OCI-LY1 (cell line): ENCODE measurements at regions not wholly inside any gene's neighbourhood (a gene's known extent, or its start where the extent isn't known, plus 50 kb on each side); places are given as distances from the start of the nearest gene placed in this dataset.
A peak's percentile ranks its signal among the peaks of the same experiment; 100 is the strongest.

Source experiments
- H2AFZ ChIP-seq: fragments of 200-600 bp; sonication (generic), shearing (Covaris generic); 2 replicates; pipeline ENCODE4 v1.6.0; 2014; ENCODE audit warnings: antibody characterized with exemption, mild to moderate bottlenecking, low read length
- H3F3A ChIP-seq: fragments of 200-600 bp; sonication (generic), shearing (Covaris generic); 2 replicates; pipeline ENCODE4 v1.6.0; 2014; ENCODE audit warnings: mild to moderate bottlenecking, antibody characterized with exemption, low read length, moderate library complexity; ENCODE audit not compliant: insufficient read depth
- H3K27ac ChIP-seq: fragments of 200-600 bp; sonication (generic); 2 replicates; pipeline ENCODE4 v1.5.1; 2014; ENCODE audit warnings: low read length, mixed run types, mild to moderate bottlenecking, low read depth; ENCODE audit not compliant: poor library complexity, severe bottlenecking
- H3K27me3 ChIP-seq: fragments of 200-600 bp; sonication (generic); 2 replicates; pipeline ENCODE4 v1.6.0; 2014; ENCODE audit warnings: antibody characterized with exemption, mild to moderate bottlenecking, low read length, moderate library complexity; ENCODE audit not compliant: insufficient read depth
- H3K36me3 ChIP-seq: fragments of 200-600 bp; sonication (generic); 2 replicates; pipeline ENCODE4 v1.6.1; 2014; ENCODE audit warnings: mild to moderate bottlenecking, antibody characterized with exemption, low read length, moderate library complexity, mixed read lengths; ENCODE audit not compliant: insufficient read depth
- H3K4me1 ChIP-seq: fragments of 200-600 bp; sonication (generic); 2 replicates; pipeline ENCODE4 v1.5.1; 2014; ENCODE audit warnings: mild to moderate bottlenecking, low read length, moderate library complexity; ENCODE audit not compliant: insufficient read depth, severe bottlenecking
- H3K4me2 ChIP-seq: fragments of 200-600 bp; sonication (generic), shearing (Covaris generic); 2 replicates; pipeline ENCODE4 v1.6.1; 2014; ENCODE audit warnings: low read length
- H3K4me3 ChIP-seq: fragments of 200-600 bp; sonication (generic); 2 replicates; pipeline ENCODE4 v1.5.1; 2014; ENCODE audit warnings: low read length, low read depth, mild to moderate bottlenecking, mixed read lengths; ENCODE audit not compliant: poor library complexity, severe bottlenecking
- H3K79me2 ChIP-seq: fragments of 200-600 bp; shearing (Covaris generic); 2 replicates; pipeline ENCODE4 v1.6.1; 2016; ENCODE audit warnings: mixed run types, low read length, mixed read lengths; ENCODE audit not compliant: insufficient read depth
- H3K9ac ChIP-seq: fragments of 200-600 bp; sonication (generic), shearing (Covaris generic); 2 replicates; pipeline ENCODE4 v1.6.1; 2014; ENCODE audit warnings: mild to moderate bottlenecking, low read length, mixed read lengths
- H3K9me2 ChIP-seq: fragments of 200-600 bp; sonication (generic), shearing (Covaris generic); 2 replicates; pipeline ENCODE4 v1.6.1; 2014; ENCODE audit warnings: low read depth, mild to moderate bottlenecking, low read length, mixed read lengths
- H3K9me3 ChIP-seq: fragments of 200-600 bp; shearing (Covaris generic); 2 replicates; pipeline ENCODE4 v1.6.1; 2014; ENCODE audit warnings: low read length, mixed read lengths
- H4K20me1 ChIP-seq: fragments of 200-600 bp; sonication (generic), shearing (Covaris generic); 2 replicates; pipeline ENCODE4 v1.6.0; 2016; ENCODE audit warnings: mild to moderate bottlenecking, low read length; ENCODE audit not compliant: insufficient read depth
- CTCF ChIP-seq: fragments of 200-600 bp; sonication (generic), shearing (Covaris generic); IDR thresholded peaks from 2 replicates; pipeline ENCODE4 v1.5.1; 2017; ENCODE audit warnings: mild to moderate bottlenecking, antibody characterized with exemption, low read length, moderate library complexity, mixed read lengths
- EZH2 ChIP-seq: fragments of 200-600 bp; sonication (generic), shearing (Covaris generic); IDR thresholded peaks from 2 replicates; pipeline ENCODE4 v1.8.0; 2017; ENCODE audit warnings: borderline replicate concordance, mixed run types, mild to moderate bottlenecking, antibody characterized with exemption, low read length, moderate library complexity, mixed read lengths

DNA sequence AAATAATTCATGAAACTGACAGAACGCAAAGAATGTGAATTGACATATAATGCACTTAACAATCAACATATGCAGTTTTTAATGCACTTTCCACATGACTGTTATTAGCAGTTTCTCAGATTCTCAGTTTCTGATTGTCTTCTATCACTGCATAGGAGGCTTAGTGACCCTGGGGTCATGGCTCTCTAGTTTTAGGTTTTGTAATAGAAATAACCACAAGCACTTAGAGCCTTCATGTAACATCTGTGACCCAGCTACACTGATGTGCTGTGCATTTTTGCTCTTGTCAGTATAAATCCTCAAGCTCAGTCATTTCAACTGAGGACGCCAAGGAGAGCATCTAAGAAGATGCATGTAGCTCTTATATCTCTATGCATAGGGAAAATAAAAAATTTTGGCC, 163.1 kb upstream of the IZUMO3 start:
- Histone ChIP-seq H3F3A (no peaks in the 10 kb centered on the region), H3K9me3 (no peaks in the 10 kb centered on the region), H3K4me3 (no peak overlapping the region), H3K36me3 (no peaks in the 10 kb centered on the region), H3K4me1 (no peaks in the 10 kb centered on the region), H3K9ac (no peak overlapping the region), H2AFZ (no peak overlapping the region), H3K4me2 (no peak overlapping the region), H4K20me1 (no peaks in the 10 kb centered on the region), H3K27me3 (no peaks in the 10 kb centered on the region), H3K79me2 (no peaks in the 10 kb centered on the region), H3K9me2 (no peaks in the 10 kb centered on the region), H3K27ac (no peak overlapping the region)
- TF ChIP-seq CTCF (no peak), EZH2 (no peak)

GRCh38 chr9:24698881-24699518, 153.3 kb upstream of the IZUMO3 start:
- Histone ChIP-seq H3K4me2 (peak overlapping the region; percentile 69), H3F3A (no peaks in the 10 kb centered on the region; the same call in 1 of the 2 replicates), H3K9ac (no peak overlapping the region), H3K9me3 (no peaks in the 10 kb centered on the region), H3K4me3 (peak overlapping the region; percentile 41), H3K36me3 (no peaks in the 10 kb centered on the region), H2AFZ (peak overlapping the region; percentile 99), H3K27ac (no peak overlapping the region), H3K79me2 (no peaks in the 10 kb centered on the region), H4K20me1 (no peaks in the 10 kb centered on the region), H3K27me3 (no peaks in the 10 kb centered on the region), H3K9me2 (no peaks in the 10 kb centered on the region), H3K4me1 (peaks cover 8% of the 10 kb centered on the region)
- no peak for TF ChIP-seq EZH2
- TF ChIP-seq CTCF: peak; percentile 29; the same call in 1 of the 2 replicates

DNA sequence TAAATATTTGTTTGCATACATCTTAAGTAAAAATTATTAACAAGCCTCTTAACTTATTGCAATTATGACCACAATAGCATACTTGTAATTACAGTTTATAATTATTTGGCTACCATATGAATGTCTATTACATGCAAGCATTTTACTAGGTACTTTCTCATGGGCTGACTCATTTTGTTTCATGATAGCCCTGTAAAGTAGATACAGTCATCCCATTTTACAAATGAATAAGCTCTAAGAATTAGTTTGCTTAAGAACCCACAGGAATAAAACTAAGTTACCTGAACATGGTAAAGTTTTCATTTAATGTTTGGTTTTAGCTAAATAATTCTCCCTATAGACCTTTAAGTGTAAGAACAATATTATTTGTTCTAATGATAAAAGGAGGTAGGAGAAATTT, 126.6 kb upstream of the IZUMO3 start:
- H3K9ac ChIP-seq: no peak overlapping the region
- H3K9me2 ChIP-seq: no peaks in the 10 kb centered on the region
- no peaks in the 10 kb centered on the region for H3K27me3 ChIP-seq
- no peaks in the 10 kb centered on the region for H3K36me3 ChIP-seq
- no peaks in the 10 kb centered on the region for H3F3A ChIP-seq
- H3K9me3 ChIP-seq: no peaks in the 10 kb centered on the region
- H2AFZ ChIP-seq: no peak overlapping the region
- H3K4me3 ChIP-seq: no peak overlapping the region
- H3K79me2 ChIP-seq: no peaks in the 10 kb centered on the region
- TF ChIP-seq CTCF (no peak), EZH2 (no peak)
- no peaks in the 10 kb centered on the region for H4K20me1 ChIP-seq
- H3K4me2 ChIP-seq: no peak overlapping the region
- no peaks in the 10 kb centered on the region for H3K4me1 ChIP-seq
- H3K27ac ChIP-seq: no peak overlapping the region
